Suprapubic skin (tissue), 4 donors: ENCODE measurements at regions not wholly inside any gene's neighbourhood (a gene's known extent, or its start where the extent isn't known, plus 50 kb on each side); places are given as distances from the start of the nearest gene placed in this dataset.

Experiments used
- DNase-seq, 2 donors: peaks; one replicate each; pipeline ENCODE4 v3.0.0-alpha.2; 2019; ENCODE audit warnings: low spot score in 2 of 2
- H3K27ac ChIP-seq: fragments of 200-600 bp; sonication (generic); one replicate; pipeline ENCODE4 v1.5.1; 2019
- H3K27me3 ChIP-seq: fragments of 200-600 bp; sonication (generic); one replicate; pipeline ENCODE4 v1.5.1; 2019
- H3K36me3 ChIP-seq: fragments of 200-600 bp; sonication (generic); one replicate; pipeline ENCODE4 v1.5.1; 2019
- H3K4me1 ChIP-seq: fragments of 200-600 bp; sonication (generic); one replicate; pipeline ENCODE4 v1.5.1; 2019
- H3K4me3 ChIP-seq: fragments of 200-600 bp; sonication (generic); one replicate; pipeline ENCODE4 v1.5.1; 2019; ENCODE audit warnings: mild to moderate bottlenecking
- H3K9me3 ChIP-seq: fragments of 200-600 bp; sonication (generic); one replicate; pipeline ENCODE4 v1.5.1; 2019
- EP300 ChIP-seq: sonication (generic); formaldehyde crosslinking; IDR thresholded peaks from one replicate; pipeline ENCODE4 v1.6.1; 2017; ENCODE audit warnings: antibody characterized with exemption
- POLR2A ChIP-seq, 2 donors: fragments of 450-650 bp; IDR thresholded peaks; one replicate each; pipeline ENCODE4 v1.6.1; 2017; ENCODE audit warnings: antibody characterized with exemption in 2 of 2, mild to moderate bottlenecking in 2 of 2, moderate library complexity in 2 of 2
- POLR2AphosphoS5 ChIP-seq, 3 donors: sonication (generic); formaldehyde crosslinking; IDR thresholded peaks; one replicate each; pipeline ENCODE4 v1.6.1; 2017; ENCODE audit warnings: antibody characterized with exemption in 3 of 3
- WGBS: methylation state at CpG from one replicate; pipeline ENCODE4 v1.1.5; 2018; 5-methylcytosine and 5-hydroxymethylcytosine counted together
- TF ChIP-seq, protein P1 (sequence below), 2 donors: fragments of 200-600 bp in 1 of 2; fragments of 450-650 bp in 1 of 2; sonication (generic) in 1 of 2; IDR thresholded peaks; one replicate each; pipeline ENCODE4 v1.5.1; 2016 to 2019; ENCODE audit warnings: antibody characterized with exemption in 2 of 2, mild to moderate bottlenecking in 1 of 2, moderate library complexity in 1 of 2

DNA sequence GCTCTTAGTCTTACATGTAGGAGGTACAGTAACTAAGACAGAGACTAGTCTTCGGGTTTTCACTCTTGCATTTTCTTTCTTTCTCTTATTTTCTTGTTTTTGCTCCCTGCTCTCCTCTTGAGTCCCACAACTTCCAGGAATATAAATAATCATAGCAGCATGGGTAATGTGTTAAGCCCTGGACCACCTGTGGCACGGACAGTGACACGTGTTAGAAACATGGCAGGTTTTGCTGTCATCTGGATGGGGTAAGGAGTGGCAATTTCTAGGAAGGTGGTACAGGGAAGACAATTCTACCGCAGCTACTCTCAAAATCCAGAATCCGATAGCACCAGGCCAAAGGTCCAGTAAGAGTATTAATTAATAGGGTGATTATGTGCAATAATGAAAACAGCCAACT lies 237.5 kb upstream of the FAM98A start:
- Histone ChIP-seq H3K4me3 (no peak overlapping the region), H3K27me3 (no peaks in the 10 kb centered on the region), H3K36me3 (no peaks in the 10 kb centered on the region), H3K27ac (no peak overlapping the region), H3K4me1 (no peaks in the 10 kb centered on the region), H3K9me3 (no peaks in the 10 kb centered on the region)
- WGBS, result 93% methylated on average over 5 of the region's 5 CpGs
- TF ChIP-seq POLR2A (IDR thresholded peaks at IDR 0.05) (no peak), EP300 (no peak), POLR2AphosphoS5 (IDR thresholded peaks at IDR 0.05) (no peak)
- TF ChIP-seq, protein P1, sequence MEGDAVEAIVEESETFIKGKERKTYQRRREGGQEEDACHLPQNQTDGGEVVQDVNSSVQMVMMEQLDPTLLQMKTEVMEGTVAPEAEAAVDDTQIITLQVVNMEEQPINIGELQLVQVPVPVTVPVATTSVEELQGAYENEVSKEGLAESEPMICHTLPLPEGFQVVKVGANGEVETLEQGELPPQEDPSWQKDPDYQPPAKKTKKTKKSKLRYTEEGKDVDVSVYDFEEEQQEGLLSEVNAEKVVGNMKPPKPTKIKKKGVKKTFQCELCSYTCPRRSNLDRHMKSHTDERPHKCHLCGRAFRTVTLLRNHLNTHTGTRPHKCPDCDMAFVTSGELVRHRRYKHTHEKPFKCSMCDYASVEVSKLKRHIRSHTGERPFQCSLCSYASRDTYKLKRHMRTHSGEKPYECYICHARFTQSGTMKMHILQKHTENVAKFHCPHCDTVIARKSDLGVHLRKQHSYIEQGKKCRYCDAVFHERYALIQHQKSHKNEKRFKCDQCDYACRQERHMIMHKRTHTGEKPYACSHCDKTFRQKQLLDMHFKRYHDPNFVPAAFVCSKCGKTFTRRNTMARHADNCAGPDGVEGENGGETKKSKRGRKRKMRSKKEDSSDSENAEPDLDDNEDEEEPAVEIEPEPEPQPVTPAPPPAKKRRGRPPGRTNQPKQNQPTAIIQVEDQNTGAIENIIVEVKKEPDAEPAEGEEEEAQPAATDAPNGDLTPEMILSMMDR (IDR thresholded peaks at IDR 0.05), result no peak
- no peak for DNase-seq

DNA sequence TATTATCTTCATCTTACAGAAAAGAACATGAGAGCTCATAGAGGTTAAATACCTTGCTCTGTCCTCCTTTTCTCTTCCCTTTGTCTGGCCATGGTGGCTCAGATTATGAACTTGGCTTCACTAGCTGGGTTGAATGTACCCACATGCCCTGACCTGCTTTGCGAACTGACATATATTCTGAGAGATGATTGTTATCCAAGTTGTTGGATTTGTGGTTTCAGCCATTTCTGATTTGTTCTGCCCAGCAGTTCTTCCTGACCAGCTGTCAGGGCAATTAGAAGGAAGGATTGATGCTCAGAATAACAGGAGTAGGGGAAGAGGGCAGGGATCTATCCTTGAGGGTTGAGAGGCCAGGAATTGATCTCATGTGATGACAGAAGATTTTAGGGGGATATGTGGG lies 236.8 kb upstream of the FAM98A start:
- no peaks in the 10 kb centered on the region for H3K9me3 ChIP-seq

DNA sequence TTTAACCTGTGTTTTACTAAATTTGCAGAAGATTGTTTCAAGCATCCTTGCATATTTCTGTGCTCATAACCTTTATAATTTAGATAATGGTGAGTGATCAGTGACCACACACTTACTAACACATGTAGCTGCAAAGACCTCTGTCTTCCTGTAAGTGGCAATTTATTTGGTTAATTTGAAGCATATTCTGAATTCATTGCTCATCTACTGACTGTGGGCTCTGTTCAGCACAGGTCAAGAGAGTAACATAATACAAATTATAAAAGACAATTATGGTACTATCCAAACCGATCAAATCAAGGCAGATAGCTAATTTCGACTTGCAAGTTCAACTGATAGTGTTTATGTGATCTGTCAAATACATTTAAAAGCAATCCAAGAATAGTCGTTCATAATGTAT lies 223.9 kb upstream of the FAM98A start:
- Histone ChIP-seq H3K27me3 (no peaks in the 10 kb centered on the region), H3K36me3 (no peaks in the 10 kb centered on the region), H3K9me3 (peaks cover 3% of the 10 kb centered on the region), H3K27ac (no peak overlapping the region), H3K4me3 (no peak overlapping the region), H3K4me1 (no peaks in the 10 kb centered on the region)
- TF ChIP-seq POLR2A (IDR thresholded peaks at IDR 0.05), result no peak
- TF ChIP-seq POLR2AphosphoS5 (IDR thresholded peaks at IDR 0.05), result no peak
- TF ChIP-seq EP300, result no peak
- TF ChIP-seq, protein P1 (IDR thresholded peaks at IDR 0.05), result no peak
- WGBS, result 74% methylated on average over 3 of the region's 3 CpGs
- DNase-seq, result no peak

More for the DNA sequence above, 236.8 kb upstream of the FAM98A start:
- WGBS, result 50% methylated on average over 1 of the region's 1 CpG
- H3K27ac ChIP-seq, result no peak overlapping the region
- H3K4me1 ChIP-seq, result no peaks in the 10 kb centered on the region
- DNase-seq, result no peak
- H3K4me3 ChIP-seq, result no peak overlapping the region
- H3K27me3 ChIP-seq, result no peaks in the 10 kb centered on the region
- no peaks in the 10 kb centered on the region for H3K36me3 ChIP-seq
- TF ChIP-seq POLR2A (IDR thresholded peaks at IDR 0.05) (no peak), POLR2AphosphoS5 (IDR thresholded peaks at IDR 0.05) (no peak), EP300 (no peak)
- TF ChIP-seq, protein P1 (IDR thresholded peaks at IDR 0.05), result no peak

DNA sequence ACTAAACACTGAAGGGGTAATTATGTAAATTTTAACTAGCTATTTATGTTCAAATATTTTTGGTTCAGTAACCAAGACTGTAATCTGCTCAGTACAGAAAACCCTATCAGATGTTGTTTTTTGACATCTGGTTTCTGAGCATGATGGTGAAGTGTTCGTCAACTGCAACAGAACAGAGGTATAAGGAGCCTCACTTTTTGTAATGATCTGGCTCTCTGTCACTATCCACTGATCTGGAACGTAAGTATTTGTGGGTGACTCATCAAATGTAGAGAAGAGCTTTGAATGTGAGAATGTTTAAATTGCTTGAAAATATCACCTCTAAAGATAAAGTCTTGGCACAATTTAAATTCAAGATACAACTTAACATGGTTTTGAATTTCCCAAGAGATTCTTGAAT lies 213.6 kb upstream of the FAM98A start:
- Histone ChIP-seq H3K9me3 (no peaks in the 10 kb centered on the region), H3K4me1 (no peaks in the 10 kb centered on the region), H3K36me3 (no peaks in the 10 kb centered on the region), H3K27me3 (no peaks in the 10 kb centered on the region), H3K27ac (no peak overlapping the region), H3K4me3 (no peak overlapping the region)
- TF ChIP-seq, protein P1 (IDR thresholded peaks at IDR 0.05), result no peak
- TF ChIP-seq EP300 (no peak), POLR2AphosphoS5 (IDR thresholded peaks at IDR 0.05) (no peak), POLR2A (IDR thresholded peaks at IDR 0.05) (no peak)
- DNase-seq, result no peak
- WGBS, result 57% methylated on average over 2 of the region's 2 CpGs

DNA sequence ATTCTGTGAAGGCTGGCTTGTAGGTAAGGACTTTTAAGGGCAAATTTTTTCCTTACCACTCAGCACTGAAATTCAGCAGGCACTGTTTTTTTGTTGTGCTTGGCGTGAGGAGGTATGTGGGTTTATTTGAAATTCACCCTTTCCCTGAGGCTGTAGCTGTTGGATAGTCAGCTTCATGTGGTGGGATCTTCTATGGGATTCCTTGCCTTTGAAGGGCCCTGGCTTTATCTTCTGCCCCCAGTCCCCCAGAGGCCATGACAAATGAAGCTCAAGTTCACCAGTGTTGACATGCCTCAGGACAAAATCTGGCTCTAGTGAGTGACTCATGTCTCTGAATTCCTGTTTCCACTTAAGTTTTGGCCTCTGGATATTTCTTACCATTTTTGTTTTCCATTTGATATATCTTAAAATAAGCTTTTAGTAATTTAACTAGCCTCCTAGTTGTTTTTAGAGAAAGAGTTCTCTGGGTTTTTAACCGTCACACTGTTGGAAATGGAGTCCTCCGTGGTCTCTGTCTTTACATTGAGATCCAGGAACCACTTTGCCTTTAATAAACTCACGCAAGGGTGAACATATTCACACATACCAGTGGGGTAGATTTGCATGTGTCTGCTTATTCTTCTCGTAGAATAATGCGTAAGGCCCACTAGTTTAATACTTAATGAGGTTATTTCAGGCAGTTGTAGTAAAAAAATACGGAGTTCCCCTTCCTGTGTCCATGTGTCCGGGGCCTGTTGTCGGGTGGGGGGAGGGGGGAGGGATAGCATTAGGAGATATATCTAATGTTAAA lies 211.1 kb upstream of the FAM98A start:
- Histone ChIP-seq H3K27me3 (no peaks in the 10 kb centered on the region), H3K4me1 (no peaks in the 10 kb centered on the region), H3K36me3 (no peaks in the 10 kb centered on the region), H3K27ac (no peak overlapping the region), H3K9me3 (no peaks in the 10 kb centered on the region), H3K4me3 (no peak overlapping the region)
- no peak for DNase-seq
- TF ChIP-seq EP300 (no peak), POLR2A (IDR thresholded peaks at IDR 0.05) (no peak), POLR2AphosphoS5 (IDR thresholded peaks at IDR 0.05) (no peak)
- TF ChIP-seq, protein P1 (IDR thresholded peaks at IDR 0.05), result no peak
- 64% methylated on average over 9 of the region's 9 CpGs for WGBS
